ENCODE measurements at regions not wholly inside any gene's neighbourhood (a gene's known extent, or its start where the extent isn't known, plus 50 kb on each side); places are given as distances from the start of the nearest gene placed in this dataset.
"Not testable (repeated sequence)": the region's sequence is repeated elsewhere in the genome, so short reads cannot be mapped to it uniquely, and the experiment has no call there.

DNA sequence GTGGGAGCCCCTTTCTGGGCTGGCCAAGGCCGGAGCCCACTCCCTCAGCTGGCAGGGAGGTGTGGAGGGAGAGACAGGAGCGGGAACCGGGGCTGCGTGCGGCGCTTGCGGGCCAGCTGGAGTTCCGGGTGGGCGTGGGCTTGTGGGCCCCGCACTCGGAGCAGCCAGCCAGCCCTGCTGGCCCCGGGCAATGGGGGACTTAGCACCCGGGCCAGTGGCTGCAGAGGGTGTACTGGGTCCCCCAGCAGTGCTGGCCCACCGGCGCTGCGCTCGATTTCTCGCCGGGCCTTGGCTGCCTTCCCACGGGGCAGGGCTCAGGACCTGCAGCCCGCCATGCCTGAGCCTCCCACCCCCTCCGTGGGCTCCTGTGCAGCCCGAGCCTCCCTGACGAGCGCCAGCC is 1082.5 kb downstream of the PCDH17 start:
- TF ChIP-seq, protein P1, sequence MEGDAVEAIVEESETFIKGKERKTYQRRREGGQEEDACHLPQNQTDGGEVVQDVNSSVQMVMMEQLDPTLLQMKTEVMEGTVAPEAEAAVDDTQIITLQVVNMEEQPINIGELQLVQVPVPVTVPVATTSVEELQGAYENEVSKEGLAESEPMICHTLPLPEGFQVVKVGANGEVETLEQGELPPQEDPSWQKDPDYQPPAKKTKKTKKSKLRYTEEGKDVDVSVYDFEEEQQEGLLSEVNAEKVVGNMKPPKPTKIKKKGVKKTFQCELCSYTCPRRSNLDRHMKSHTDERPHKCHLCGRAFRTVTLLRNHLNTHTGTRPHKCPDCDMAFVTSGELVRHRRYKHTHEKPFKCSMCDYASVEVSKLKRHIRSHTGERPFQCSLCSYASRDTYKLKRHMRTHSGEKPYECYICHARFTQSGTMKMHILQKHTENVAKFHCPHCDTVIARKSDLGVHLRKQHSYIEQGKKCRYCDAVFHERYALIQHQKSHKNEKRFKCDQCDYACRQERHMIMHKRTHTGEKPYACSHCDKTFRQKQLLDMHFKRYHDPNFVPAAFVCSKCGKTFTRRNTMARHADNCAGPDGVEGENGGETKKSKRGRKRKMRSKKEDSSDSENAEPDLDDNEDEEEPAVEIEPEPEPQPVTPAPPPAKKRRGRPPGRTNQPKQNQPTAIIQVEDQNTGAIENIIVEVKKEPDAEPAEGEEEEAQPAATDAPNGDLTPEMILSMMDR (IDR thresholded peaks at IDR 0.05; ENCODE audit: low read depth, low read length, poor library complexity, severe bottlenecking), result not testable (repeated sequence)
- TF ChIP-seq EZH2phosphoT487 (IDR thresholded peaks at IDR 0.05; ENCODE audit: borderline replicate concordance, low read length), result not testable (repeated sequence)

Data from DOHH2 (cell line).